GM19351 (cell line): ENCODE measurements at regions not wholly inside any gene's neighbourhood (a gene's known extent, or its start where the extent isn't known, plus 50 kb on each side); places are given as distances from the start of the nearest gene placed in this dataset.

ENCODE experiments used
- ATAC-seq: cut with Tn5 transposase; IDR thresholded peaks from one replicate; pipeline ENCODE4 v1.9.1; 2021; ENCODE audit warnings: mild to moderate bottlenecking, moderate library complexity; ENCODE audit not compliant: unreplicated experiment

GRCh38 chr18:73746101-73746500 lies 401.5 kb downstream of the FBXO15 start:
- no peak for ATAC-seq

- no peak for ATAC-seq
These were observed 404.7 kb downstream of the FBXO15 start for GRCh38 chr18:73742957-73743356.

- ATAC-seq, result no peak
These were observed 405.7 kb downstream of the FBXO15 start for GRCh38 chr18:73741946-73742345.

- no peak for ATAC-seq
These were observed 408.5 kb downstream of the FBXO15 start for GRCh38 chr18:73739098-73739497.

GRCh38 chr18:73737990-73738389 lies 409.6 kb downstream of the FBXO15 start:
- ATAC-seq, result no peak

- ATAC-seq, result no peak
These were observed 411.8 kb downstream of the FBXO15 start for GRCh38 chr18:73735836-73736235.

- no peak for ATAC-seq
These were observed 413.8 kb downstream of the FBXO15 start for GRCh38 chr18:73733806-73734314.

GRCh38 chr18:73733376-73733775 lies 414.3 kb downstream of the FBXO15 start:
- no peak for ATAC-seq

- ATAC-seq, result no peak
These were observed 419.0 kb downstream of the FBXO15 start for GRCh38 chr18:73728657-73729056.

GRCh38 chr18:73724958-73725357 lies 422.7 kb downstream of the FBXO15 start:
- no peak for ATAC-seq

GRCh38 chr18:73719611-73720010 lies 428.0 kb downstream of the FBXO15 start:
- ATAC-seq, result no peak

- ATAC-seq, result no peak
These were observed 430.1 kb downstream of the FBXO15 start for GRCh38 chr18:73717570-73717969.

GRCh38 chr18:73715210-73715670 lies 432.4 kb downstream of the FBXO15 start:
- no peak for ATAC-seq

GRCh38 chr18:73714466-73714865 lies 433.2 kb downstream of the FBXO15 start:
- ATAC-seq, result no peak

- ATAC-seq, result no peak
These were observed 436.4 kb downstream of the FBXO15 start for GRCh38 chr18:73711256-73711655.

- no peak for ATAC-seq
These were observed 439.0 kb downstream of the FBXO15 start for GRCh38 chr18:73708591-73708990.

GRCh38 chr18:73707035-73707434 lies 440.6 kb downstream of the FBXO15 start:
- no peak for ATAC-seq

GRCh38 chr18:73697353-73697752 lies 450.3 kb downstream of the FBXO15 start:
- no peak for ATAC-seq

GRCh38 chr18:73696698-73697097 lies 450.9 kb downstream of the FBXO15 start:
- ATAC-seq, result no peak

- no peak for ATAC-seq
These were observed 451.5 kb downstream of the FBXO15 start for GRCh38 chr18:73696171-73696570.

GRCh38 chr18:73693091-73693490 lies 454.5 kb downstream of the FBXO15 start:
- ATAC-seq, result no peak

GRCh38 chr18:73691624-73692023 lies 456.0 kb downstream of the FBXO15 start:
- ATAC-seq, result no peak

- no peak for ATAC-seq
These were observed 456.5 kb downstream of the FBXO15 start for GRCh38 chr18:73691118-73691517.
